Heart left ventricle (tissue), 16 donors: ENCODE measurements at regions not wholly inside any gene's neighbourhood (a gene's known extent, or its start where the extent isn't known, plus 50 kb on each side); places are given as distances from the start of the nearest gene placed in this dataset.

ENCODE experiments used
- ATAC-seq, 4 donors: fragments of 200-7000 bp; cut with Tn5 transposase; one replicate each; pipeline ENCODE4 v1.9.1; 2020 to 2022; ENCODE audit warnings: moderate library complexity in 4 of 4, mild to moderate bottlenecking in 3 of 4, moderate number of reproducible peaks in 1 of 4
- DNase-seq, 5 donors: peaks; one replicate each; pipeline ENCODE4 v3.0.0-alpha.2; 2020
- H3K27ac ChIP-seq, 12 donors: fragments of 200-600 bp; sonication (generic) in 4 of 12; one replicate each; pipeline versions ENCODE4 v1.5.0 to v1.8.0; 2016 to 2022; ENCODE audit warnings: mild to moderate bottlenecking in 2 of 12
- H3K27me3 ChIP-seq, 9 donors: fragments of 200-600 bp; sonication (generic) in 2 of 9; one replicate each; pipeline versions ENCODE4 v1.5.1 to v1.8.0; 2016 to 2022; ENCODE audit warnings: mild to moderate bottlenecking in 3 of 9
- H3K36me3 ChIP-seq, 9 donors: fragments of 200-600 bp; sonication (generic) in 2 of 9; one replicate each; pipeline versions ENCODE4 v1.5.0 to v1.8.0; 2018 to 2022; ENCODE audit warnings: mild to moderate bottlenecking in 2 of 9
- H3K4me1 ChIP-seq, 12 donors: fragments of 200-600 bp; sonication (generic) in 4 of 12; one replicate each; pipeline versions ENCODE4 v1.5.0 to v1.8.0; 2016 to 2022; ENCODE audit warnings: mild to moderate bottlenecking in 3 of 12
- H3K4me3 ChIP-seq, 12 donors: fragments of 200-600 bp; sonication (generic) in 4 of 12; one replicate each; pipeline versions ENCODE4 v1.5.0 to v1.8.0; 2017 to 2022; ENCODE audit warnings: mild to moderate bottlenecking in 9 of 12, moderate library complexity in 4 of 12
- H3K9me3 ChIP-seq, 12 donors: fragments of 200-600 bp; sonication (generic) in 4 of 12; one replicate each; pipeline versions ENCODE4 v1.5.0 to v1.8.0; 2016 to 2022; ENCODE audit warnings: mild to moderate bottlenecking in 1 of 12
- CTCF ChIP-seq, 12 donors: fragments of 200-600 bp; sonication (generic) in 4 of 12; IDR thresholded peaks; one replicate each; pipeline versions ENCODE4 v1.5.0 to v1.8.0; 2018 to 2022; ENCODE audit warnings: antibody characterized with exemption in 12 of 12, mild to moderate bottlenecking in 5 of 12
- POLR2A ChIP-seq, 2 donors: fragments of 450-650 bp; IDR thresholded peaks; one replicate each; pipeline ENCODE4 v1.6.1; 2017; ENCODE audit warnings: antibody characterized with exemption in 2 of 2, mild to moderate bottlenecking in 2 of 2, moderate library complexity in 2 of 2
- WGBS, 4 donors: extraction: QIAGEN DNeasy Blood & Tissue Kit in 2 of 4; methylation state at CpG; one replicate each; pipeline versions ENCODE4 v1.1.5 to v1.1.7; 2013 to 2018; 5-methylcytosine and 5-hydroxymethylcytosine counted together
- intact Hi-C, 10 donors: fragments of 100-400 bp; cut with DNase I; formaldehyde crosslinking; loops; one replicate each; pipeline versions ENCODE4 v1.11.1 to v1.14.2; 2022
- donor health status: ischemic (EF 13 %, LVEDD 7.1; RV severe dilation, severe dysfunction).
- donor health status: healthy with polysubstance abuse.
- donor health status: DM: no; HTN: yes; CAD: no.
- donor health status: DM: no; HTN: no; CAD: no.
- donor health status: ischemic (EF 25% LVEDD 6.9; RV normal size, moderate dysfunction).
- donor health status: ischemic (EF 25% LVEDD 5.7; RV mildly dilated, moderate dysfunction).
- donor health status: healthy.
- donor health status: DM: yes; HTN: yes; CAD: no.
- donor health status: ischemic (EF 35%, LVEDD 5.7; RV mildly dilated, moderate dysfunction).
- donor health status: nonischemic (EF 11% LVEDD 7.7; RV severe dilation, severe dysfunction).
- donor health status: DM: yes; HTN: yes; CAD: no.
- donor health status: PGD.
- donor health status: ischemic (EF 29% LVEDD 5.4; RV normal size, mild dysfunction).
- donor health status: nonischemic (EF 23%, LVEDD 6.1; RV moderate dilation, normal function).

DNA sequence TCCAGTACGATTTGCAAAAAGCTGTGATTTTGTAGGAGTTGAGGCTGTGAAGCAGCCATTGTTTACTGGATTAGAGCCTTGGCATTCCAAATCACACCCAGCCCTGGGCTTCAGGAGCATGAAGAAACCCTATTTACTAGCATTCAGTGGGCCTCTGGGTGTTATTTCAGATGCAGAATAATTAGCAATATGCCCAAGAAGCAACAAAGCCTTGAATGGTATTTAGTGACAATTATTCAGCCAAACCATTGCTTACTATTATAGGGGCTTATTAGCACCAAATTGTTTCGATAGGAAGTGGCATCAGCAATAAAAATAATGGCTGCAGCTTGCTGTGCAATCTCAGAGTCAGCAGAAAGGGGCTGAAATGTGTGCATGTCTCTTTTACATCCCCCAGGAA is 166.6 kb upstream of the SHISA6 start:
- ATAC-seq (no peak), DNase-seq (no peak)
- peaks cover 0 to 13% (median 0%) of the 10 kb centered on the region in 12 donors for H3K9me3 ChIP-seq
- no peak overlapping the region for H3K4me3 ChIP-seq
- WGBS, 4 donors = 56 to 79% (median 62%) methylated on average over 2 of the region's 2 CpGs
- no peaks in the 10 kb centered on the region for H3K4me1 ChIP-seq
- H3K27ac ChIP-seq = no peak overlapping the region
- peaks cover 0 to 4% (median 0%) of the 10 kb centered on the region in 9 donors for H3K27me3 ChIP-seq
- intact Hi-C loops = no loop called here
- no peaks in the 10 kb centered on the region for H3K36me3 ChIP-seq
- TF ChIP-seq POLR2A (IDR thresholded peaks at IDR 0.05) = no peak
- no peak for TF ChIP-seq CTCF (IDR thresholded peaks at IDR 0.05)

GRCh38 chr17:11056926-11057325 is 184.1 kb upstream of the SHISA6 start:
- ATAC-seq (no peak), DNase-seq (no peak)
- no peaks in the 10 kb centered on the region for H3K4me1 ChIP-seq
- TF ChIP-seq CTCF (IDR thresholded peaks at IDR 0.05) (no peak), POLR2A (IDR thresholded peaks at IDR 0.05) (no peak)
- H3K27ac ChIP-seq = no peak overlapping the region
- intact Hi-C loops = no loop called here
- H3K4me3 ChIP-seq = no peak overlapping the region
- H3K36me3 ChIP-seq = no peaks in the 10 kb centered on the region
- peaks cover 0 to 10% (median 0%) of the 10 kb centered on the region in 12 donors for H3K9me3 ChIP-seq
- no peaks in the 10 kb centered on the region for H3K27me3 ChIP-seq

DNA sequence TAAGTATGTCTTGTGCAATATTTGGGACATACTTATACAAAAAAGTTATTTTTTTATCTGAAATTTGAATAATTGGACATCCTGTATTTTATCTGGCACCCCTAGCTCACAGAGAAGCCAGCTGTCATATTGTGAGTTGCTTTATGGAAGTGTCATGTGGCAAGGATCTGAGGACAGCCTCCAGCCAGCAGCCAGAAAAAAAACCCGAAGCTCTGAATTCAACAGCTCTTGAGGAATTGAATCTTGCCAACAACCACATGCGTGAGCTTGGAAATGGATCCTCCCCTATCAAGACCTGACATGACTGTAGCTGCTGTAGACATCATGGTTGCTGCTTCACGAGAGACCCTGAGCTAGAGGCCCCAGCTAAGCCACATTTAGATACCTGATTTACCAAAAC is 187.2 kb upstream of the SHISA6 start:
- H3K27me3 ChIP-seq = no peaks in the 10 kb centered on the region
- no peak for DNase-seq
- H3K4me3 ChIP-seq = no peak overlapping the region
- H3K27ac ChIP-seq = no peak overlapping the region
- 62 to 71% (median 68%) methylated on average over 3 of the region's 3 CpGs for WGBS, 4 donors
- H3K9me3 ChIP-seq = no peaks in the 10 kb centered on the region
- intact Hi-C loops = no loop called here
- TF ChIP-seq CTCF (IDR thresholded peaks at IDR 0.05) = no peak
- H3K4me1 ChIP-seq = no peaks in the 10 kb centered on the region
- ATAC-seq = no peak
- no peaks in the 10 kb centered on the region for H3K36me3 ChIP-seq

- ATAC-seq (no peak), DNase-seq (no peak)
- 55 to 66% (median 63%) methylated on average over 2 of the region's 2 CpGs for WGBS, 4 donors
- TF ChIP-seq POLR2A (IDR thresholded peaks at IDR 0.05) (no peak), CTCF (IDR thresholded peaks at IDR 0.05) (no peak)
- H3K36me3 ChIP-seq = no peaks in the 10 kb centered on the region
- H3K4me1 ChIP-seq = no peaks in the 10 kb centered on the region
- H3K9me3 ChIP-seq = no peaks in the 10 kb centered on the region
- no peaks in the 10 kb centered on the region for H3K27me3 ChIP-seq
- H3K27ac ChIP-seq = no peak overlapping the region
- H3K4me3 ChIP-seq = no peak overlapping the region
- intact Hi-C loops = no loop called here
These were observed 191.5 kb upstream of the SHISA6 start for GRCh38 chr17:11049539-11049938.
